Mesothelial cell of epicardium (in vitro differentiated cells): ENCODE measurements at regions not wholly inside any gene's neighbourhood (a gene's known extent, or its start where the extent isn't known, plus 50 kb on each side); places are given as distances from the start of the nearest gene placed in this dataset.

Experiments
- DNase-seq, 2 experiments: peaks; one replicate each; pipeline ENCODE4 v3.0.0; 2021; ENCODE audit warnings: low spot score in 2 of 2; ENCODE audit not compliant: unreplicated experiment in 2 of 2
- H3K27ac Mint-ChIP-seq: 2 replicates; pipeline ENCODE4 v1.8.0; 2021; ENCODE audit warnings: mixed read lengths
- H3K27me3 Mint-ChIP-seq: 2 replicates; pipeline ENCODE4 v1.8.0; 2021; ENCODE audit warnings: low read depth, mixed read lengths
- H3K36me3 Mint-ChIP-seq: 2 replicates; pipeline ENCODE4 v1.8.0; 2021; ENCODE audit warnings: mixed read lengths
- H3K4me1 Mint-ChIP-seq: 2 replicates; pipeline ENCODE4 v1.8.0; 2021; ENCODE audit warnings: mixed read lengths
- H3K4me3 Mint-ChIP-seq: 2 replicates; pipeline ENCODE4 v1.8.0; 2021; ENCODE audit warnings: mild to moderate bottlenecking, moderate library complexity, mixed read lengths
- H3K9me3 Mint-ChIP-seq: 2 replicates; pipeline ENCODE4 v1.8.0; 2021; ENCODE audit warnings: mixed read lengths
- TF ChIP-seq, protein P1 (sequence below): fragments of 200-600 bp; sonication (generic); IDR thresholded peaks from one replicate; pipeline ENCODE4 v1.5.0; 2021; ENCODE audit warnings: antibody characterized with exemption; ENCODE audit not compliant: unreplicated experiment

DNA sequence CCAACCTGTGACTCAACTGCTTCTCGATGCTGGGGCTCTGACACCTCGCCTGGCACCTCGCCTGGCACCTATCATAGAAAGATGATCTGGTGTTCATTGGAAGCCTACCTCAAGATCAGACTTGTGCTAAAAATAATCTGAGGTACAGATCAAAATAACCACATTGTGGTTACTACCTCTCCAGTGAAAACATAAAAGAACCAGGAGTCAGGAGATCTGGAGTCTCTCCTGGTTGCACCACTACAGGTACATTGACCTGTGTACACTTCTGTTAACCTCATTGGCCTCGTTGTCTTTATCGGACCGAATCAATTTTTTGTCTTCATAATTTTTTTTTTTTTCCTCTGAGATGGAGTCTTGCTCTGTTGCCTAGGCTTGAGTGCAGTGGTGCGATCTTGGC is 695.9 kb downstream of the HDGFL1 start:
- Mint-ChIP-seq H3K36me3 (peaks cover 10% of the 10 kb centered on the region), H3K4me3 (no peak overlapping the region), H3K27me3 (no peaks in the 10 kb centered on the region), H3K9me3 (peaks cover 22% of the 10 kb centered on the region), H3K27ac (no peak overlapping the region), H3K4me1 (no peaks in the 10 kb centered on the region)
- TF ChIP-seq, protein P1, sequence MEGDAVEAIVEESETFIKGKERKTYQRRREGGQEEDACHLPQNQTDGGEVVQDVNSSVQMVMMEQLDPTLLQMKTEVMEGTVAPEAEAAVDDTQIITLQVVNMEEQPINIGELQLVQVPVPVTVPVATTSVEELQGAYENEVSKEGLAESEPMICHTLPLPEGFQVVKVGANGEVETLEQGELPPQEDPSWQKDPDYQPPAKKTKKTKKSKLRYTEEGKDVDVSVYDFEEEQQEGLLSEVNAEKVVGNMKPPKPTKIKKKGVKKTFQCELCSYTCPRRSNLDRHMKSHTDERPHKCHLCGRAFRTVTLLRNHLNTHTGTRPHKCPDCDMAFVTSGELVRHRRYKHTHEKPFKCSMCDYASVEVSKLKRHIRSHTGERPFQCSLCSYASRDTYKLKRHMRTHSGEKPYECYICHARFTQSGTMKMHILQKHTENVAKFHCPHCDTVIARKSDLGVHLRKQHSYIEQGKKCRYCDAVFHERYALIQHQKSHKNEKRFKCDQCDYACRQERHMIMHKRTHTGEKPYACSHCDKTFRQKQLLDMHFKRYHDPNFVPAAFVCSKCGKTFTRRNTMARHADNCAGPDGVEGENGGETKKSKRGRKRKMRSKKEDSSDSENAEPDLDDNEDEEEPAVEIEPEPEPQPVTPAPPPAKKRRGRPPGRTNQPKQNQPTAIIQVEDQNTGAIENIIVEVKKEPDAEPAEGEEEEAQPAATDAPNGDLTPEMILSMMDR = no peak
- DNase-seq = no peak

GRCh38 chr6:23266536-23266935 is 697.2 kb downstream of the HDGFL1 start:
- H3K4me3 Mint-ChIP-seq = no peak overlapping the region
- DNase-seq = no peak
- peaks cover 11% of the 10 kb centered on the region for H3K9me3 Mint-ChIP-seq
- TF ChIP-seq, protein P1 = no peak
- H3K27me3 Mint-ChIP-seq = no peaks in the 10 kb centered on the region
- no peak overlapping the region for H3K27ac Mint-ChIP-seq
- H3K36me3 Mint-ChIP-seq = peaks cover 3% of the 10 kb centered on the region
- H3K4me1 Mint-ChIP-seq = no peaks in the 10 kb centered on the region

- H3K4me3 Mint-ChIP-seq = no peak overlapping the region
- H3K4me1 Mint-ChIP-seq = peaks cover 3% of the 10 kb centered on the region
- peaks cover 4% of the 10 kb centered on the region for H3K9me3 Mint-ChIP-seq
Measured at GRCh38 chr6:23267651-23268050, 698.3 kb downstream of the HDGFL1 start.

DNA sequence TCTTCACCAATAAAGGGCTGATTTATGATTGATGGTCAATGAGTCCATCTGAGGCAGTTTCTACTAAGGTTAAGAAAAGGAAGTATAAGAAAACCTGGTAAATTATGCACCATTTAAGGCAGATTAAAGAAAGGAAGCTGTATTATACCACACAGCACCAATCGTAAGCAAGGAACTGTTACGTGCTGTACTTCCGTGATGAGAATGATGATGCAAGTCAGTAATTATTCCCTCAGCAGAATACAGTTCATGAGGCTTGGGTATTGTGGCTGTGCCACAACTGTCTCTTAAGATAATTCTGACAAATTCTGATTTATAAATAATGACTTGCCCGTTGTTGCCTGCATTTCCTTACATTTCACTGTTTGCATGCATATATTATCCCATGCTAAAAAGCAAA is 699.0 kb downstream of the HDGFL1 start:
- Mint-ChIP-seq H3K27me3 (no peaks in the 10 kb centered on the region), H3K4me1 (peaks cover 3% of the 10 kb centered on the region), H3K36me3 (no peaks in the 10 kb centered on the region), H3K9me3 (no peaks in the 10 kb centered on the region), H3K4me3 (no peak overlapping the region), H3K27ac (no peak overlapping the region)
- no peak for DNase-seq
- TF ChIP-seq, protein P1 = no peak

More at GRCh38 chr6:23267651-23268050, 698.3 kb downstream of the HDGFL1 start:
- no peaks in the 10 kb centered on the region for H3K27me3 Mint-ChIP-seq
- DNase-seq = no peak
- no peak overlapping the region for H3K27ac Mint-ChIP-seq
- TF ChIP-seq, protein P1 = no peak
- H3K36me3 Mint-ChIP-seq = peaks cover 3% of the 10 kb centered on the region

DNA sequence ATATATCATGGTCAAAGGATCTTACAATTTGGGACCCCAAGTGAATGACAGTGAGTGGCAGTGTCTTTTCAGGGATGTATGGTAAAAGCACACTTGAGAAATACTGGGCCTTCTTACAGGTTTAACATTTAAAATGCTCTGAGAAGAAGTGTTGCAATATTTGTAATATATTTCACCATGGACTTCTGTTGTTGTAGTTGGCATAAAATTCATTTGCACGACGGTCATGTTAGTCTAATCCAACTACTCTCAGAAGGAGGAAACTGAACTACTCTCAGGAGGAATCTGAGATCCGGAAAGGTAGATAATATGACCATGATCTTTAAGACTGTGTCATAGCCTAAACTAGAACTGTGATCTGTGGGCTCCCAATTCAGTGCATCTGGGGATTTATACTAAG is 700.1 kb downstream of the HDGFL1 start:
- H3K4me3 Mint-ChIP-seq = no peak overlapping the region
- TF ChIP-seq, protein P1 = no peak
- no peaks in the 10 kb centered on the region for H3K9me3 Mint-ChIP-seq
- H3K27me3 Mint-ChIP-seq = no peaks in the 10 kb centered on the region
- H3K36me3 Mint-ChIP-seq = no peaks in the 10 kb centered on the region
- H3K4me1 Mint-ChIP-seq = peaks cover 3% of the 10 kb centered on the region
- no peak for DNase-seq
- H3K27ac Mint-ChIP-seq = no peak overlapping the region

- Mint-ChIP-seq H3K27me3 (no peaks in the 10 kb centered on the region), H3K27ac (no peak overlapping the region), H3K4me3 (no peak overlapping the region), H3K4me1 (peaks cover 13% of the 10 kb centered on the region), H3K36me3 (no peaks in the 10 kb centered on the region), H3K9me3 (no peaks in the 10 kb centered on the region)
- TF ChIP-seq, protein P1 = no peak
- no peak for DNase-seq
Measured at GRCh38 chr6:23272536-23272935, 703.2 kb downstream of the HDGFL1 start.
